Smooth muscle cell (in vitro differentiated cells): ENCODE measurements at regions not wholly inside any gene's neighbourhood (a gene's known extent, or its start where the extent isn't known, plus 50 kb on each side); places are given as distances from the start of the nearest gene placed in this dataset.
A peak's percentile ranks its signal among the peaks of the same experiment; 100 is the strongest.

ENCODE experiments used
- DNase-seq: peaks from one replicate; lab custom pipeline; 2025; ENCODE audit not compliant: unreplicated experiment; lab: John Stamatoyannopoulos, UW
- H2AFZ ChIP-seq: fragments of 200-600 bp; sonication (generic); 2 replicates; pipeline ENCODE4 v1.6.0; 2016; ENCODE audit warnings: antibody characterized with exemption, low read depth, mild to moderate bottlenecking
- H3F3A ChIP-seq: fragments of 200-600 bp; sonication (generic); 2 replicates; pipeline ENCODE4 v1.6.0; 2017; ENCODE audit warnings: antibody characterized with exemption, low read depth
- H3K27ac ChIP-seq: fragments of 200-600 bp; sonication (generic); 2 replicates; pipeline ENCODE4 v1.5.1; 2016; ENCODE audit warnings: low read depth, mild to moderate bottlenecking
- H3K27me3 ChIP-seq: fragments of 200-600 bp; sonication (generic); 2 replicates; pipeline ENCODE4 v1.6.1; 2016; ENCODE audit warnings: low read depth, mild to moderate bottlenecking
- H3K36me3 ChIP-seq: fragments of 200-600 bp; sonication (generic); 2 replicates; pipeline ENCODE4 v1.5.1; 2016; ENCODE audit warnings: low read depth
- H3K4me1 ChIP-seq: fragments of 200-600 bp; sonication (generic); 2 replicates; pipeline ENCODE4 v1.5.1; 2016; ENCODE audit warnings: low read depth
- H3K4me2 ChIP-seq: fragments of 200-600 bp; sonication (generic); 2 replicates; pipeline ENCODE4 v1.6.0; 2016; ENCODE audit warnings: mild to moderate bottlenecking
- H3K4me3 ChIP-seq: fragments of 200-600 bp; sonication (generic); 2 replicates; pipeline ENCODE4 v1.5.1; 2016; ENCODE audit warnings: mild to moderate bottlenecking
- H3K79me2 ChIP-seq: fragments of 200-600 bp; sonication (generic); 2 replicates; pipeline ENCODE4 v1.6.0; 2016; ENCODE audit warnings: low read depth, mild to moderate bottlenecking
- H3K9ac ChIP-seq: fragments of 200-600 bp; sonication (generic); 2 replicates; pipeline ENCODE4 v1.6.0; 2016; ENCODE audit warnings: low read depth
- H3K9me3 ChIP-seq: fragments of 200-600 bp; sonication (generic); replicated peaks from 2 replicates; pipeline ENCODE4 v1.5.1; 2016; ENCODE audit warnings: low read depth
- H4K20me1 ChIP-seq: fragments of 200-600 bp; sonication (generic); 2 replicates; pipeline ENCODE4 v1.6.0; 2016; ENCODE audit warnings: low read depth
- WGBS: methylation state at CpG from one replicate; pipeline ENCODE4 v1.1.7; 2016; ENCODE audit warnings: low lambda C conversion rate; 5-methylcytosine and 5-hydroxymethylcytosine counted together
- TF ChIP-seq, protein P1 (sequence below): fragments of 200-600 bp; sonication (generic); IDR thresholded peaks from 2 replicates; pipeline ENCODE4 v1.5.1; 2017; ENCODE audit warnings: borderline replicate concordance, mild to moderate bottlenecking, antibody characterized with exemption; ENCODE audit not compliant: insufficient read depth, poor library complexity, severe bottlenecking

DNA sequence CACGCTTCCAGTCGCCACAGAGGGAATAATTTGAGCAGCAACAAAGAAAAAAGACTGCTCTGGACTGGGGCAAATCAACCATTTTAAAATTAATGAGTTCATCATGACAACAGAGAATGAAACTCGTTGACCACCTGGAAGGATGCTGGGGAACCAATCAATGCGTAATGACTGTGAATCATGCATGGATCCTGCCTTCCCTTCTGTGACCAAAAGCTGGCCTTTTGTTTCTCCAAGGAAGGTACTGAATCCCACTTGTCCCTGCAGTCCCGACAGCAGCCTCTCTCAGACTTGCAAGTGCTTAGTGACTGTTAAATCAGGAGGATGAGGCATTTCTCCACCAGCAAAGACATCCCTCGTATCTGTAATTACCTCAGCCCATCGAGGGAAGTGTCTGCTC lies 68.0 kb upstream of the TNS3 start:
- Histone ChIP-seq H3K79me2 (no peaks in the 10 kb centered on the region), H4K20me1 (no peaks in the 10 kb centered on the region), H3F3A (peaks cover 8% of the 10 kb centered on the region), H3K4me3 (no peak overlapping the region), H3K36me3 (no peaks in the 10 kb centered on the region), H3K27me3 (no peaks in the 10 kb centered on the region), H3K4me2 (no peak overlapping the region), H3K9me3 (no peaks in the 10 kb centered on the region), H3K9ac (no peak overlapping the region), H3K27ac (no peak overlapping the region), H2AFZ (no peak overlapping the region), H3K4me1 (peaks cover 35% of the 10 kb centered on the region)
- 77% methylated on average over 7 of the region's 7 CpGs for WGBS
- TF ChIP-seq, protein P1, sequence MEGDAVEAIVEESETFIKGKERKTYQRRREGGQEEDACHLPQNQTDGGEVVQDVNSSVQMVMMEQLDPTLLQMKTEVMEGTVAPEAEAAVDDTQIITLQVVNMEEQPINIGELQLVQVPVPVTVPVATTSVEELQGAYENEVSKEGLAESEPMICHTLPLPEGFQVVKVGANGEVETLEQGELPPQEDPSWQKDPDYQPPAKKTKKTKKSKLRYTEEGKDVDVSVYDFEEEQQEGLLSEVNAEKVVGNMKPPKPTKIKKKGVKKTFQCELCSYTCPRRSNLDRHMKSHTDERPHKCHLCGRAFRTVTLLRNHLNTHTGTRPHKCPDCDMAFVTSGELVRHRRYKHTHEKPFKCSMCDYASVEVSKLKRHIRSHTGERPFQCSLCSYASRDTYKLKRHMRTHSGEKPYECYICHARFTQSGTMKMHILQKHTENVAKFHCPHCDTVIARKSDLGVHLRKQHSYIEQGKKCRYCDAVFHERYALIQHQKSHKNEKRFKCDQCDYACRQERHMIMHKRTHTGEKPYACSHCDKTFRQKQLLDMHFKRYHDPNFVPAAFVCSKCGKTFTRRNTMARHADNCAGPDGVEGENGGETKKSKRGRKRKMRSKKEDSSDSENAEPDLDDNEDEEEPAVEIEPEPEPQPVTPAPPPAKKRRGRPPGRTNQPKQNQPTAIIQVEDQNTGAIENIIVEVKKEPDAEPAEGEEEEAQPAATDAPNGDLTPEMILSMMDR: no peak
- no peak for DNase-seq

- H3K36me3 ChIP-seq: no peaks in the 10 kb centered on the region
- TF ChIP-seq, protein P1: no peak
- peaks cover 24% of the 10 kb centered on the region for H3K4me1 ChIP-seq
- H3K4me3 ChIP-seq: no peak overlapping the region
- peaks cover 8% of the 10 kb centered on the region for H3F3A ChIP-seq
- no peaks in the 10 kb centered on the region for H3K9me3 ChIP-seq
- H3K79me2 ChIP-seq: no peaks in the 10 kb centered on the region
- peak overlapping the region; percentile 51 for H3K9ac ChIP-seq
- H3K4me2 ChIP-seq: peak overlapping the region; percentile 42
- H3K27ac ChIP-seq: peak overlapping the region; percentile 76
- H2AFZ ChIP-seq: no peak overlapping the region
- DNase-seq: no peak
- WGBS: 28% methylated on average over 7 of the region's 7 CpGs
- H4K20me1 ChIP-seq: no peaks in the 10 kb centered on the region
- no peaks in the 10 kb centered on the region for H3K27me3 ChIP-seq
Measured at GRCh38 chr7:47648275-47648925, 66.5 kb upstream of the TNS3 start.

- WGBS: 67% methylated on average over 2 of the region's 2 CpGs
- Histone ChIP-seq H3K4me2 (peak overlapping the region; percentile 42), H3K9ac (peak overlapping the region; percentile 51)
Measured at GRCh38 chr7:47647918-47648250, 66.0 kb upstream of the TNS3 start.

More at GRCh38 chr7:47647918-47648250, 66.0 kb upstream of the TNS3 start:
- Histone ChIP-seq H4K20me1 (no peaks in the 10 kb centered on the region), H3K36me3 (no peaks in the 10 kb centered on the region), H3F3A (peaks cover 8% of the 10 kb centered on the region), H3K27ac (peak overlapping the region; percentile 76), H3K4me3 (no peak overlapping the region), H3K9me3 (no peaks in the 10 kb centered on the region), H3K27me3 (no peaks in the 10 kb centered on the region), H2AFZ (peak overlapping the region; percentile 42), H3K79me2 (no peaks in the 10 kb centered on the region), H3K4me1 (peaks cover 24% of the 10 kb centered on the region)
- DNase-seq: no peak
- TF ChIP-seq, protein P1: no peak
